ENCODE measurements at regions not wholly inside any gene's neighbourhood (a gene's known extent, or its start where the extent isn't known, plus 50 kb on each side); places are given as distances from the start of the nearest gene placed in this dataset.

DNA sequence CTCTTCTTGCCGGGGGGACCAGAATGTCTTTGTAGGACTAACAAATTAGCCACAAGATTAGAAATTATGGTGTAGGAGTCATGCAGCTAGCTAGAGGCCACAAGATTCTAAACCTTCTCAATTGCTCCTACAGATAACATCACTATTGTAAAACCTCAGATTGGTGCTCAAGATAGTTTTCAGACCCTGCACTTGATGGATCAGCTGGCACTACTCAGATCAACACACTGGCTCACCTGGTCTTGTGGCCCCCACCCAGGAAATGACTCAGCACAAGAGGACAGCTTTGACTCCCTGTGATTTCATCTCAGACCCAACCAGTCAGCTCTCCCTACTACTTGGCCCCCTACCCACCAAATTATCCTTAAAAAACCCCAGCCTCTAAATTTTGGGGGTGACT is 124.1 kb upstream of the RASGRP1 start:
- no peak for DNase-seq
- H3K4me3 ChIP-seq (ENCODE audit: low read length) = no peak overlapping the region
- H3F3A ChIP-seq (ENCODE audit: insufficient read depth, low read length) = no peaks in the 10 kb centered on the region
- H3K4me2 ChIP-seq (ENCODE audit: low read depth, low read length) = no peak overlapping the region
- H3K9me2 ChIP-seq (replicated peaks; ENCODE audit: insufficient read depth, low read length) = no peaks in the 10 kb centered on the region
- no peaks in the 10 kb centered on the region for H4K20me1 ChIP-seq (ENCODE audit: insufficient read depth, low read length)
- H3K79me2 ChIP-seq (ENCODE audit: low read length) = no peaks in the 10 kb centered on the region
- H2AFZ ChIP-seq (ENCODE audit: low read length) = no peak overlapping the region
- no peaks in the 10 kb centered on the region for H3K9me3 ChIP-seq (replicated peaks; ENCODE audit: insufficient read depth, low read length)
- TF ChIP-seq, protein P1, sequence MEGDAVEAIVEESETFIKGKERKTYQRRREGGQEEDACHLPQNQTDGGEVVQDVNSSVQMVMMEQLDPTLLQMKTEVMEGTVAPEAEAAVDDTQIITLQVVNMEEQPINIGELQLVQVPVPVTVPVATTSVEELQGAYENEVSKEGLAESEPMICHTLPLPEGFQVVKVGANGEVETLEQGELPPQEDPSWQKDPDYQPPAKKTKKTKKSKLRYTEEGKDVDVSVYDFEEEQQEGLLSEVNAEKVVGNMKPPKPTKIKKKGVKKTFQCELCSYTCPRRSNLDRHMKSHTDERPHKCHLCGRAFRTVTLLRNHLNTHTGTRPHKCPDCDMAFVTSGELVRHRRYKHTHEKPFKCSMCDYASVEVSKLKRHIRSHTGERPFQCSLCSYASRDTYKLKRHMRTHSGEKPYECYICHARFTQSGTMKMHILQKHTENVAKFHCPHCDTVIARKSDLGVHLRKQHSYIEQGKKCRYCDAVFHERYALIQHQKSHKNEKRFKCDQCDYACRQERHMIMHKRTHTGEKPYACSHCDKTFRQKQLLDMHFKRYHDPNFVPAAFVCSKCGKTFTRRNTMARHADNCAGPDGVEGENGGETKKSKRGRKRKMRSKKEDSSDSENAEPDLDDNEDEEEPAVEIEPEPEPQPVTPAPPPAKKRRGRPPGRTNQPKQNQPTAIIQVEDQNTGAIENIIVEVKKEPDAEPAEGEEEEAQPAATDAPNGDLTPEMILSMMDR (IDR thresholded peaks at IDR 0.05; ENCODE audit: low read length) = no peak
- TF ChIP-seq EZH2phosphoT487 (IDR thresholded peaks at IDR 0.05; ENCODE audit: low read length) = no peak
- TF ChIP-seq EZH2 (optimal IDR thresholded peaks at IDR 0.05; ENCODE audit: low read depth, low read length) = no peak
- H3K36me3 ChIP-seq (replicated peaks; ENCODE audit: insufficient read depth, low read length) = no peaks in the 10 kb centered on the region
- no peaks in the 10 kb centered on the region for H3K27me3 ChIP-seq (replicated peaks; ENCODE audit: insufficient read depth, low read length)
- no peaks in the 10 kb centered on the region for H3K4me1 ChIP-seq (ENCODE audit: low read length)
- no peak overlapping the region for H3K9ac ChIP-seq (ENCODE audit: low read length)
- H3K27ac ChIP-seq (ENCODE audit: low read length) = no peak overlapping the region

DNA sequence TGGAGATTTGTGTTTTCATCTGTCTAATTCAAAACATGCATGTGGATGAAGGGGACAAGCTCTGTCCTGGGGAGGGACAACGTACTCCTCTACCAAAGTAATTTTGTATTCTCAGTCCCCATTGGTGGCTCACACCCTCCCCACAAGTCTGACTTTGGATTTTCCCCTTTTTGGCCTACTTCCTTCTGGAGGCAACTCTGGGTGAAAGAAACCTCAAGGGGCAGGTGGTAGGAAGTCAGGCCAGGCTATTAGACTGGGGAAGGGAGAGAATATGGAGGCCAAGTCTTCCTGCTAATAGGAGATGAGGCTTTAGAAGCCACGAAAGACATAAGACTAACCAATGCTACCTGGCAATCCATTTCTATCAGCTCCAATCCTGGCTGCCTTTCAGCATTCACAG is 124.9 kb upstream of the RASGRP1 start:
- Histone ChIP-seq H3K27ac (ENCODE audit: low read length) (no peak overlapping the region), H3K4me1 (ENCODE audit: low read length) (no peaks in the 10 kb centered on the region), H3F3A (ENCODE audit: insufficient read depth, low read length) (no peaks in the 10 kb centered on the region), H3K79me2 (ENCODE audit: low read length) (no peaks in the 10 kb centered on the region), H3K4me2 (ENCODE audit: low read depth, low read length) (no peak overlapping the region), H3K27me3 (replicated peaks; ENCODE audit: insufficient read depth, low read length) (no peaks in the 10 kb centered on the region), H3K36me3 (replicated peaks; ENCODE audit: insufficient read depth, low read length) (no peaks in the 10 kb centered on the region), H3K9me3 (replicated peaks; ENCODE audit: insufficient read depth, low read length) (no peaks in the 10 kb centered on the region), H4K20me1 (ENCODE audit: insufficient read depth, low read length) (no peaks in the 10 kb centered on the region), H3K9ac (ENCODE audit: low read length) (no peak overlapping the region), H3K9me2 (replicated peaks; ENCODE audit: insufficient read depth, low read length) (no peaks in the 10 kb centered on the region), H3K4me3 (ENCODE audit: low read length) (no peak overlapping the region), H2AFZ (ENCODE audit: low read length) (no peak overlapping the region)
- DNase-seq = no peak
- TF ChIP-seq EZH2phosphoT487 (IDR thresholded peaks at IDR 0.05; ENCODE audit: low read length) (no peak), EZH2 (optimal IDR thresholded peaks at IDR 0.05; ENCODE audit: low read depth, low read length) (no peak)
- TF ChIP-seq, protein P1 (IDR thresholded peaks at IDR 0.05; ENCODE audit: low read length) = no peak

- TF ChIP-seq EZH2phosphoT487 (IDR thresholded peaks at IDR 0.05; ENCODE audit: low read length) (no peak), EZH2 (optimal IDR thresholded peaks at IDR 0.05; ENCODE audit: low read depth, low read length) (no peak)
- TF ChIP-seq, protein P1 (IDR thresholded peaks at IDR 0.05; ENCODE audit: low read length) = no peak
- Histone ChIP-seq H2AFZ (ENCODE audit: low read length) (no peak overlapping the region), H3K4me2 (ENCODE audit: low read depth, low read length) (no peak overlapping the region)
Measured at GRCh38 chr15:38690216-38690615, 125.6 kb upstream of the RASGRP1 start.

More at GRCh38 chr15:38690216-38690615, 125.6 kb upstream of the RASGRP1 start:
- Histone ChIP-seq H3K4me1 (ENCODE audit: low read length) (peaks cover 3% of the 10 kb centered on the region; the same call in 1 of the 2 replicates), H3K9me3 (replicated peaks; ENCODE audit: insufficient read depth, low read length) (no peaks in the 10 kb centered on the region), H3K36me3 (replicated peaks; ENCODE audit: insufficient read depth, low read length) (no peaks in the 10 kb centered on the region), H3K79me2 (ENCODE audit: low read length) (no peaks in the 10 kb centered on the region), H3K9ac (ENCODE audit: low read length) (no peak overlapping the region), H3K27me3 (replicated peaks; ENCODE audit: insufficient read depth, low read length) (no peaks in the 10 kb centered on the region), H3K27ac (ENCODE audit: low read length) (no peak overlapping the region), H3F3A (ENCODE audit: insufficient read depth, low read length) (no peaks in the 10 kb centered on the region), H3K4me3 (ENCODE audit: low read length) (no peak overlapping the region), H3K9me2 (replicated peaks; ENCODE audit: insufficient read depth, low read length) (no peaks in the 10 kb centered on the region), H4K20me1 (ENCODE audit: insufficient read depth, low read length) (no peaks in the 10 kb centered on the region)
- DNase-seq = no peak

All from MM.1S (cell line).